ENCODE measurements at regions not wholly inside any gene's neighbourhood (a gene's known extent, or its start where the extent isn't known, plus 50 kb on each side); places are given as distances from the start of the nearest gene placed in this dataset.

DNA sequence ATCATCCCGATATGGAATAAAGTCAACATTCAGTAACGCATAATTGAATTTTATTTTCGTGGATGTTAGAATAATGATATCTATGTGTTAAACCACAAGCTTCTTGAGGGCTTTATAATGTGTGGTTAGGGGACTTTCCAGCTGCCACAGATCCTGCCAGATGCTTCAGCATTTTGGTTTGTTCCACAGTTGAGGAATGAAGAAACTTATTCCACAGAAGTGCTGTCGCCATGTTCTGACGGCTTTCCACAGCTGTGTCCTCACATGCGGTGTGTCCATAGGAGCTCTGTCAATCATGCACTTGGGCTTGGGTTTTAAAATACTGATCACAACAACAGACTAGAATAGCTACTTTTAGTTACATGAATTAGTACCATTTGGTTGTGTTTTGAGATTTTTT lies 411.9 kb downstream of the TRIML1 start:
- DNase-seq (ENCODE audit: low read depth): no peak
- no peak overlapping the region for H3K4me3 ChIP-seq (ENCODE audit: low read depth, low read length)
- TF ChIP-seq, protein P1, sequence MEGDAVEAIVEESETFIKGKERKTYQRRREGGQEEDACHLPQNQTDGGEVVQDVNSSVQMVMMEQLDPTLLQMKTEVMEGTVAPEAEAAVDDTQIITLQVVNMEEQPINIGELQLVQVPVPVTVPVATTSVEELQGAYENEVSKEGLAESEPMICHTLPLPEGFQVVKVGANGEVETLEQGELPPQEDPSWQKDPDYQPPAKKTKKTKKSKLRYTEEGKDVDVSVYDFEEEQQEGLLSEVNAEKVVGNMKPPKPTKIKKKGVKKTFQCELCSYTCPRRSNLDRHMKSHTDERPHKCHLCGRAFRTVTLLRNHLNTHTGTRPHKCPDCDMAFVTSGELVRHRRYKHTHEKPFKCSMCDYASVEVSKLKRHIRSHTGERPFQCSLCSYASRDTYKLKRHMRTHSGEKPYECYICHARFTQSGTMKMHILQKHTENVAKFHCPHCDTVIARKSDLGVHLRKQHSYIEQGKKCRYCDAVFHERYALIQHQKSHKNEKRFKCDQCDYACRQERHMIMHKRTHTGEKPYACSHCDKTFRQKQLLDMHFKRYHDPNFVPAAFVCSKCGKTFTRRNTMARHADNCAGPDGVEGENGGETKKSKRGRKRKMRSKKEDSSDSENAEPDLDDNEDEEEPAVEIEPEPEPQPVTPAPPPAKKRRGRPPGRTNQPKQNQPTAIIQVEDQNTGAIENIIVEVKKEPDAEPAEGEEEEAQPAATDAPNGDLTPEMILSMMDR (IDR thresholded peaks at IDR 0.05; ENCODE audit: insufficient read depth, low read depth, low read length): no peak

DNA sequence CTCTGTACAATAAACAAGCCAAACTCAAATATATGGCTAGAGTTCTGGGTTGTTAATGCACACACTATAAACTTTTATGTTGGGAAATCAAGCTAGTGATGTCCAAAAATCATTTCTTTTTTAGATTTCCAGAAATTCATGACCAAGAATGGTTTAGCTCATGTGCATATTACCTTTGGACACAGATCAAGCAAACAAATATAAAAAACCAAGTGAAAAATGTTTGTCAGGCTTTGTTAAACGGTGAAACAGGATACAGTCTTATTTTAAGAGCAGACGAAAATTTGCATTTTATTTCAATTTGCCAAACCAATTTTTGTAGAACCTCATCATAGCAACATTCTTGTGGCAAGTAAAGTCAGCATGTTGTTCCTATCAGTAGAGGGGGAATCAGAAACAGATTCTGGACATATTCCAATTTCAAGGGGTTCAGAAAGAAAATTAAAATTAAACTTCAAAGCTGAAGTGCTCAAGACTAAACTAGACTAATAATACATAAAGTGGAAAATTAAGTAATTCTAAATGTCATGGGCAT lies 413.6 kb downstream of the TRIML1 start:
- DNase-seq (ENCODE audit: low read depth): no peak
- TF ChIP-seq, protein P1 (IDR thresholded peaks at IDR 0.05; ENCODE audit: insufficient read depth, low read depth, low read length): no peak
- H3K4me3 ChIP-seq (ENCODE audit: low read depth, low read length): no peak overlapping the region

GRCh38 chr4:188554413-188554812 lies 415.2 kb downstream of the TRIML1 start:
- DNase-seq (ENCODE audit: low read depth): no peak
- TF ChIP-seq, protein P1 (IDR thresholded peaks at IDR 0.05; ENCODE audit: insufficient read depth, low read depth, low read length): no peak
- H3K4me3 ChIP-seq (ENCODE audit: low read depth, low read length): no peak overlapping the region

- H3K4me3 ChIP-seq (ENCODE audit: low read depth, low read length): no peak overlapping the region
- TF ChIP-seq, protein P1 (IDR thresholded peaks at IDR 0.05; ENCODE audit: insufficient read depth, low read depth, low read length): no peak
- DNase-seq (ENCODE audit: low read depth): no peak
These were observed 433.9 kb downstream of the TRIML1 start for GRCh38 chr4:188573104-188573503.

- TF ChIP-seq, protein P1 (IDR thresholded peaks at IDR 0.05; ENCODE audit: insufficient read depth, low read depth, low read length): no peak
- DNase-seq (ENCODE audit: low read depth): no peak
- H3K4me3 ChIP-seq (ENCODE audit: low read depth, low read length): no peak overlapping the region
These were observed 439.4 kb downstream of the TRIML1 start for GRCh38 chr4:188578657-188579056.

- H3K4me3 ChIP-seq (ENCODE audit: low read depth, low read length): no peak overlapping the region
- DNase-seq (ENCODE audit: low read depth): no peak
- TF ChIP-seq, protein P1 (IDR thresholded peaks at IDR 0.05; ENCODE audit: insufficient read depth, low read depth, low read length): no peak
These were observed 456.8 kb downstream of the TRIML1 start for GRCh38 chr4:188596021-188596420.

DNA sequence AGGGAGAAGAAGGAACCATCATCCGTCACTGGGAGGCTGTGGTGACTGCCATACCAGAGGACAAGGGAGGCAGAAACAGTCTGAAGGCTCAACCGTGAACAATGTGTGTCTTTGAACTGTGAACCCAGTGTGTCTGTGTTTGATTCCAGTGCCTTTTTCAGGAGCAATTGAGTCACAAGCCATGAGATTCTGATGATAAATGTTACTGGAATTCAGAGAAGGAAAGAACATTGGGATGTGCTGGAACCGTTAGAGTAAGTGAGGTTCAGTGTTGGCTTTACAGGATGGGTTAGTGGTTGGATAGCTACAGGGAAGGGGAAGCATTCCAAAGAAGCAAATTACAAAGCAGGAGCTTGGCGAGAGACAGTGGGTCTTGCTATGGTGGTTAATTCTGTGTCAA lies 464.4 kb downstream of the TRIML1 start:
- H3K4me3 ChIP-seq (ENCODE audit: low read depth, low read length): no peak overlapping the region
- DNase-seq (ENCODE audit: low read depth): no peak
- TF ChIP-seq, protein P1 (IDR thresholded peaks at IDR 0.05; ENCODE audit: insufficient read depth, low read depth, low read length): no peak
